Kidney (tissue), 13 donors: ENCODE measurements at regions not wholly inside any gene's neighbourhood (a gene's known extent, or its start where the extent isn't known, plus 50 kb on each side); places are given as distances from the start of the nearest gene placed in this dataset.

Experiments
- DNase-seq, 5 donors: peaks; one replicate each; pipeline ENCODE4 v3.0.0-alpha.2; 2013 to 2020
- FAIRE-seq: peaks from 2 replicates; lab custom pipeline; 2012; peaks lifted over from hg19 to GRCh38; lab: Jason Lieb, UNC
- H3K27ac ChIP-seq, 2 donors: one replicate each; pipeline ENCODE4 v1.7.0; 2013; ENCODE audit warnings: low read depth in 2 of 2, low read length in 2 of 2, inconsistent platforms in 1 of 2
- H3K27me3 ChIP-seq: one replicate; pipeline ENCODE4 v1.7.1; 2013; ENCODE audit warnings: low read length, inconsistent platforms; ENCODE audit not compliant: control insufficient read depth, insufficient read depth
- H3K36me3 ChIP-seq, 3 donors: one replicate each; pipeline versions ENCODE4 v1.7.0 to v1.7.1; 2013; ENCODE audit warnings: low read length in 3 of 3, control low read depth in 1 of 3, inconsistent platforms in 1 of 3; ENCODE audit not compliant: insufficient read depth in 3 of 3, control insufficient read depth in 2 of 3
- H3K4me1 ChIP-seq, 3 donors: one replicate each; pipeline versions ENCODE4 v1.7.0 to v1.7.1; 2013; ENCODE audit warnings: low read length in 3 of 3, inconsistent platforms in 1 of 3, low read depth in 1 of 3; ENCODE audit not compliant: control insufficient read depth in 2 of 3, insufficient read depth in 2 of 3
- H3K4me3 ChIP-seq, 3 donors: one replicate each; pipeline versions ENCODE4 v1.7.0 to v1.8.1; 2013; ENCODE audit warnings: low read length in 3 of 3, control low read depth in 1 of 3, inconsistent platforms in 1 of 3
- H3K9ac ChIP-seq, 3 donors: one replicate each; pipeline versions ENCODE4 v1.7.0 to v1.7.1; 2013; ENCODE audit warnings: low read length in 3 of 3, control low read depth in 1 of 3, inconsistent platforms in 1 of 3
- H3K9me3 ChIP-seq, 3 donors: one replicate each; pipeline versions ENCODE4 v1.7.0 to v1.7.1; 2013; ENCODE audit warnings: low read length in 3 of 3, control low read depth in 1 of 3, inconsistent platforms in 1 of 3; ENCODE audit not compliant: control insufficient read depth in 2 of 3, insufficient read depth in 1 of 3
- CTCF ChIP-seq: IDR thresholded peaks from 3 replicates; pipeline ENCODE4 v1.5.1; 2012; ENCODE audit warnings: mild to moderate bottlenecking, moderate library complexity, borderline replicate concordance; ENCODE audit not compliant: insufficient read depth; ENCODE audit errors: extremely low read depth
- intact Hi-C: fragments of 100-400 bp; cut with DNase I; formaldehyde crosslinking; loops from one replicate; pipeline ENCODE4 v1.11.1; 2022
- donor health status: control.
- donor health status: control.
- donor health status: control.
- donor health status: control.
- donor health status: control.
- donor health status: DM: yes; HTN: yes; CAD: no.
- donor health status: Normal renal cell carcinoma (clear cell type).

- no peak overlapping the region for H3K27ac ChIP-seq
- intact Hi-C loops = no loop called here
Measured at GRCh38 chr15:98504998-98505397, 143.3 kb upstream of the IGF1R start.

GRCh38 chr15:98505611-98506031, 142.7 kb upstream of the IGF1R start:
- H3K27me3 ChIP-seq = no peaks in the 10 kb centered on the region
- DNase-seq (peak in 1 of 5 donors; percentile 94), FAIRE-seq (no peak)
- TF ChIP-seq CTCF = no peak
- H3K9me3 ChIP-seq = no peaks in the 10 kb centered on the region
- no peak overlapping the region for H3K4me3 ChIP-seq
- no peaks in the 10 kb centered on the region for H3K4me1 ChIP-seq
- H3K36me3 ChIP-seq = no peaks in the 10 kb centered on the region
- intact Hi-C loops = no loop called here
- H3K9ac ChIP-seq = no peak overlapping the region
- H3K27ac ChIP-seq = no peak overlapping the region

More at GRCh38 chr15:98504998-98505397, 143.3 kb upstream of the IGF1R start:
- FAIRE-seq (no peak), DNase-seq (no peak)
- Histone ChIP-seq H3K9ac (no peak overlapping the region), H3K4me1 (no peaks in the 10 kb centered on the region), H3K4me3 (no peak overlapping the region), H3K9me3 (no peaks in the 10 kb centered on the region), H3K27me3 (no peaks in the 10 kb centered on the region), H3K36me3 (no peaks in the 10 kb centered on the region)
- TF ChIP-seq CTCF = no peak

- Histone ChIP-seq H3K36me3 (no peaks in the 10 kb centered on the region), H3K4me1 (no peaks in the 10 kb centered on the region), H3K9me3 (no peaks in the 10 kb centered on the region), H3K4me3 (no peak overlapping the region), H3K9ac (no peak overlapping the region), H3K27ac (no peak overlapping the region), H3K27me3 (no peaks in the 10 kb centered on the region)
- no peak for TF ChIP-seq CTCF
- no peak for DNase-seq
- no peak for FAIRE-seq
- intact Hi-C loops = no loop called here
Measured at GRCh38 chr15:98506172-98506571, 142.2 kb upstream of the IGF1R start.

GRCh38 chr15:98506711-98507110, 141.6 kb upstream of the IGF1R start:
- intact Hi-C loops = no loop called here
- no peak overlapping the region for H3K27ac ChIP-seq

More at GRCh38 chr15:98506711-98507110, 141.6 kb upstream of the IGF1R start:
- no peak for DNase-seq
- Histone ChIP-seq H3K27me3 (no peaks in the 10 kb centered on the region), H3K4me3 (no peak overlapping the region), H3K4me1 (no peaks in the 10 kb centered on the region), H3K9ac (no peak overlapping the region), H3K36me3 (no peaks in the 10 kb centered on the region), H3K9me3 (no peaks in the 10 kb centered on the region)
- no peak for FAIRE-seq
- TF ChIP-seq CTCF = no peak
